Gastroesophageal sphincter (tissue), 4 donors: ENCODE measurements at regions not wholly inside any gene's neighbourhood (a gene's known extent, or its start where the extent isn't known, plus 50 kb on each side); places are given as distances from the start of the nearest gene placed in this dataset.
"Not testable (repeated sequence)": the region's sequence is repeated elsewhere in the genome, so short reads cannot be mapped to it uniquely, and the experiment has no call there.

Experiments
- ATAC-seq: fragments of 150-250 bp; one replicate; pipeline ENCODE4 v1.9.1; 2016; ENCODE audit warnings: mild to moderate bottlenecking, moderate library complexity
- H3K27ac ChIP-seq, 4 donors: fragments of 200-600 bp; sonication (generic) in 3 of 4; 1 replicate in 3 of 4; 2 replicates in 1 of 4; pipeline ENCODE4 v1.5.1; 2016 to 2019
- H3K27me3 ChIP-seq: fragments of 200-600 bp; sonication (generic); one replicate; pipeline ENCODE4 v1.5.1; 2019
- H3K36me3 ChIP-seq, 2 donors: fragments of 200-600 bp; sonication (generic); one replicate each; pipeline ENCODE4 v1.5.1; 2019; ENCODE audit warnings: control low read depth in 1 of 2
- H3K4me1 ChIP-seq, 3 donors: fragments of 200-600 bp; sonication (generic); 1 replicate in 2 of 3; 2 replicates in 1 of 3; pipeline ENCODE4 v1.5.1; 2016 to 2019; ENCODE audit warnings: control low read depth in 2 of 3
- H3K4me3 ChIP-seq, 2 donors: fragments of 200-600 bp; sonication (generic); one replicate each; pipeline ENCODE4 v1.5.1; 2019; ENCODE audit warnings: mild to moderate bottlenecking in 1 of 2, moderate library complexity in 1 of 2
- H3K9me3 ChIP-seq, 3 donors: fragments of 200-600 bp; sonication (generic); one replicate each; pipeline ENCODE4 v1.5.1; 2017 to 2019; ENCODE audit warnings: control low read depth in 2 of 3
- EP300 ChIP-seq: sonication (generic); formaldehyde crosslinking; IDR thresholded peaks from one replicate; pipeline ENCODE4 v1.6.1; 2017; ENCODE audit warnings: antibody characterized with exemption, mild to moderate bottlenecking
- POLR2A ChIP-seq, 2 donors: fragments of 450-650 bp; IDR thresholded peaks; one replicate each; pipeline ENCODE4 v1.6.1; 2017; ENCODE audit warnings: antibody characterized with exemption in 2 of 2, mild to moderate bottlenecking in 2 of 2, moderate library complexity in 1 of 2
- POLR2AphosphoS5 ChIP-seq: sonication (generic); formaldehyde crosslinking; IDR thresholded peaks from one replicate; pipeline ENCODE4 v1.6.1; 2017; ENCODE audit warnings: antibody characterized with exemption
- WGBS, 2 donors: methylation state at CpG; one replicate each; pipeline ENCODE4 v1.1.5; 2018; ENCODE audit warnings: low coverage in 1 of 2; 5-methylcytosine and 5-hydroxymethylcytosine counted together
- TF ChIP-seq, protein P1 (sequence below), 4 experiments: fragments of 200-600 bp in 2 of 4; fragments of 450-650 bp in 2 of 4; sonication (generic) in 1 of 4; IDR thresholded peaks; one replicate each; pipeline ENCODE4 v1.5.1; 2017 to 2019; ENCODE audit warnings: antibody characterized with exemption in 4 of 4, mild to moderate bottlenecking in 2 of 4, moderate library complexity in 2 of 4

- no peaks in the 10 kb centered on the region for H3K9me3 ChIP-seq
- no peak for ATAC-seq
- no peaks in the 10 kb centered on the region for H3K27me3 ChIP-seq
- TF ChIP-seq, protein P1, sequence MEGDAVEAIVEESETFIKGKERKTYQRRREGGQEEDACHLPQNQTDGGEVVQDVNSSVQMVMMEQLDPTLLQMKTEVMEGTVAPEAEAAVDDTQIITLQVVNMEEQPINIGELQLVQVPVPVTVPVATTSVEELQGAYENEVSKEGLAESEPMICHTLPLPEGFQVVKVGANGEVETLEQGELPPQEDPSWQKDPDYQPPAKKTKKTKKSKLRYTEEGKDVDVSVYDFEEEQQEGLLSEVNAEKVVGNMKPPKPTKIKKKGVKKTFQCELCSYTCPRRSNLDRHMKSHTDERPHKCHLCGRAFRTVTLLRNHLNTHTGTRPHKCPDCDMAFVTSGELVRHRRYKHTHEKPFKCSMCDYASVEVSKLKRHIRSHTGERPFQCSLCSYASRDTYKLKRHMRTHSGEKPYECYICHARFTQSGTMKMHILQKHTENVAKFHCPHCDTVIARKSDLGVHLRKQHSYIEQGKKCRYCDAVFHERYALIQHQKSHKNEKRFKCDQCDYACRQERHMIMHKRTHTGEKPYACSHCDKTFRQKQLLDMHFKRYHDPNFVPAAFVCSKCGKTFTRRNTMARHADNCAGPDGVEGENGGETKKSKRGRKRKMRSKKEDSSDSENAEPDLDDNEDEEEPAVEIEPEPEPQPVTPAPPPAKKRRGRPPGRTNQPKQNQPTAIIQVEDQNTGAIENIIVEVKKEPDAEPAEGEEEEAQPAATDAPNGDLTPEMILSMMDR (IDR thresholded peaks at IDR 0.05): no peak
- no peak for TF ChIP-seq POLR2AphosphoS5
- TF ChIP-seq EP300: no peak
- no peak for TF ChIP-seq POLR2A (IDR thresholded peaks at IDR 0.05)
- H3K27ac ChIP-seq: no peak overlapping the region
- no peak overlapping the region for H3K4me3 ChIP-seq
- WGBS, 2 donors: 95 to 96% methylated on average over 4 of the region's 4 CpGs
- H3K36me3 ChIP-seq: no peaks in the 10 kb centered on the region
- H3K4me1 ChIP-seq: no peaks in the 10 kb centered on the region
Measured at GRCh38 chr18:59983506-59983905, 83.7 kb downstream of the PMAIP1 start.

DNA sequence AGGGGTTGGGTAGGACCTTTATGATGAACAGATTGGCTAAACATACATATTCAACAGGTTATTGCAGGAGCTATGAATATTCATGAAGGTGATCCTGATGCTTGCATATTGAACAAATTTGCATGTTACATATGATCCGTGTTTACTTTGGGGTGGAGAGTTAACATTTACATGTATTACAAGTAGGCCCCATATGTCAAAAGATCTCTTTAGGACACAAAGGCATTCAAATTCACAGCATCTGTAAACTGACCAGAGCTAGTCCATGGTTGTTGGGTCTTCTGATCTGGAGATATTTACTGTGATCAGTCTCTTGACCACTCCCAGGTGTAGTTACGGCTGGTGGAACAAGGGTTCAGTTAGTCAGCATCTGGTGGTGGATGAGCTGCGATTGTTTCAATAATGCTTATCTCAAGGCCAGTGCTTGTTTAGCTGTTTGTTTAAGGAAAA, 80.4 kb downstream of the PMAIP1 start:
- no peak for TF ChIP-seq EP300
- no peak for TF ChIP-seq POLR2AphosphoS5
- TF ChIP-seq, protein P1 (IDR thresholded peaks at IDR 0.05): no peak
- TF ChIP-seq POLR2A (IDR thresholded peaks at IDR 0.05): no peak
- Histone ChIP-seq H3K4me1 (no peaks in the 10 kb centered on the region), H3K27ac (no peak overlapping the region), H3K9me3 (no peaks in the 10 kb centered on the region), H3K4me3 (no peak overlapping the region), H3K36me3 (no peaks in the 10 kb centered on the region), H3K27me3 (no peaks in the 10 kb centered on the region)
- WGBS, 2 donors: 87 to 93% methylated on average over 3 of the region's 3 CpGs
- ATAC-seq: no peak

DNA sequence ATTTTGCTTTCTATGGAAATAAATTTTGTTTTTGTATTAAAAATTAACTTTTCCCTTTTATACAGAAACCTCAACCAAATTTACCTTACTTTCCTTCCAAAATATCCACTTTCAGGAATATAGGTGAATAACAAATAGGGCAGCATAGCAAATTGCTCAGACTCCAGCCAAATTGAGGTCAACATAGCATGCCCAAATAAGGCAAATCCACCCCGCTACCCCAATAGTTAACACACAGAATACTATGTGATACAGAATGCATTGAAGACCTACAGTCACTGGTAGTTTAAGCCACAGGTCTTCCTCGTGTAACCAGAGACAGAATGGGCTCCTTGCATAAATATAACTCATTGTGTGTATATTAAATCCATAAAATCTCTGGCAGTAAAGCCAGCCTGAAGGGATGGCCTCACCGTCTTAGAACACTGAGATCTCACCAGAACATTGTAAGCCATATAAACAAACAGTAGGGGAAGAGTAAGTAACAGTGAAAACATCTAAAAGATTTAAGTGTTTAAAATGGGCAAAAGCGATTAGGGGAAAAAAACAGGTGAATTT, 72.2 kb downstream of the PMAIP1 start:
- ATAC-seq: no peak

GRCh38 chr18:59971144-59971543, 71.3 kb downstream of the PMAIP1 start:
- not testable (repeated sequence) for H3K27me3 ChIP-seq, H3K9me3 ChIP-seq, H3K4me1 ChIP-seq, H3K27ac ChIP-seq, ATAC-seq, H3K36me3 ChIP-seq, H3K4me3 ChIP-seq
- WGBS, 2 donors: 69 to 92% methylated on average over 1 of the region's 1 CpG

More for the DNA sequence above, 72.2 kb downstream of the PMAIP1 start:
- no peak overlapping the region for H3K27ac ChIP-seq
- no peaks in the 10 kb centered on the region for H3K36me3 ChIP-seq
- TF ChIP-seq, protein P1 (IDR thresholded peaks at IDR 0.05): no peak
- TF ChIP-seq POLR2A (IDR thresholded peaks at IDR 0.05) (no peak), EP300 (no peak), POLR2AphosphoS5 (no peak)
- H3K9me3 ChIP-seq: no peaks in the 10 kb centered on the region
- peaks cover 9% of the 10 kb centered on the region for H3K27me3 ChIP-seq
- H3K4me3 ChIP-seq: no peak overlapping the region
- 57 to 64% methylated on average over 4 of the region's 4 CpGs for WGBS, 2 donors
- no peaks in the 10 kb centered on the region for H3K4me1 ChIP-seq

GRCh38 chr18:59969477-59970028, 69.8 kb downstream of the PMAIP1 start:
- not testable (repeated sequence) for H3K4me1 ChIP-seq, H3K9me3 ChIP-seq, ATAC-seq, H3K27me3 ChIP-seq, H3K27ac ChIP-seq, H3K36me3 ChIP-seq
- WGBS, 2 donors: 7 to 32% methylated on average over 7 to 16 of the region's 56 CpGs
- H3K4me3 ChIP-seq: peak overlapping the region in 1 of 2 donors; percentile 32

GRCh38 chr18:59968583-59968982, 68.8 kb downstream of the PMAIP1 start:
- 78 to 95% methylated on average over 2 of the region's 2 CpGs for WGBS, 2 donors
- no peak for ATAC-seq
- H3K4me3 ChIP-seq: no peak overlapping the region
- H3K4me1 ChIP-seq: no peaks in the 10 kb centered on the region
- no peaks in the 10 kb centered on the region for H3K9me3 ChIP-seq
- peaks cover 9% of the 10 kb centered on the region for H3K27me3 ChIP-seq
- TF ChIP-seq POLR2AphosphoS5 (no peak), POLR2A (IDR thresholded peaks at IDR 0.05) (no peak), EP300 (no peak)
- TF ChIP-seq, protein P1 (IDR thresholded peaks at IDR 0.05): no peak
- H3K27ac ChIP-seq: no peak overlapping the region
- no peaks in the 10 kb centered on the region for H3K36me3 ChIP-seq
